Activated CD8-positive, alpha-beta T cell treated with anti-CD3 and anti-CD28 coated beads, Interleukin-2, amount 10 ng/mL, durations not matched to agents 7 days and 5 days (primary cell): ENCODE measurements at regions not wholly inside any gene's neighbourhood (a gene's known extent, or its start where the extent isn't known, plus 50 kb on each side); places are given as distances from the start of the nearest gene placed in this dataset.

Source experiments
- ATAC-seq: fragments of 150-1000 bp; cut with Tn5 transposase; one replicate; pipeline ENCODE4 v1.10.0; 2021; ENCODE audit warnings: moderate library complexity
- CTCF ChIA-PET: fragments of 350-600 bp; sonication (Branson Sonifier 250); formaldehyde crosslinking; loops from one replicate; lab custom pipeline; 2021; ENCODE audit warnings: antibody characterized with exemption; lab: Charles Lee
- POLR2A ChIA-PET: fragments of 350-600 bp; sonication (Branson Sonifier 250); formaldehyde crosslinking; loops from one replicate; lab custom pipeline; 2021; ENCODE audit warnings: antibody characterized with exemption; lab: Charles Lee
- DNase-seq: peaks from one replicate; pipeline ENCODE4 v3.0.0-alpha.2; 2020
- H3K27ac Mint-ChIP-seq: one replicate; pipeline ENCODE4 v1.8.0; 2021; ENCODE audit warnings: mild to moderate bottlenecking, mixed read lengths
- H3K27me3 Mint-ChIP-seq: one replicate; pipeline ENCODE4 v1.8.0; 2021; ENCODE audit warnings: low read depth, mixed read lengths
- H3K36me3 Mint-ChIP-seq: one replicate; pipeline ENCODE4 v1.8.0; 2021; ENCODE audit warnings: low read depth, mixed read lengths
- H3K4me1 Mint-ChIP-seq: one replicate; pipeline ENCODE4 v1.8.0; 2021; ENCODE audit warnings: low read depth, mixed read lengths
- H3K4me3 Mint-ChIP-seq: one replicate; pipeline ENCODE4 v1.8.0; 2021; ENCODE audit warnings: mild to moderate bottlenecking, mixed read lengths
- H3K9me3 Mint-ChIP-seq: one replicate; pipeline ENCODE4 v1.8.0; 2022; ENCODE audit warnings: mixed read lengths; ENCODE audit not compliant: insufficient read depth

- no peaks in the 10 kb centered on the region for H3K4me1 Mint-ChIP-seq
- no peaks in the 10 kb centered on the region for H3K9me3 Mint-ChIP-seq
- CTCF ChIA-PET = no interaction called here
- DNase-seq (no peak), ATAC-seq (no peak)
- no peak overlapping the region for H3K27ac Mint-ChIP-seq
- H3K4me3 Mint-ChIP-seq = no peak overlapping the region
- POLR2A ChIA-PET = no interaction called here
- H3K36me3 Mint-ChIP-seq = no peaks in the 10 kb centered on the region
- no peaks in the 10 kb centered on the region for H3K27me3 Mint-ChIP-seq
Observed at GRCh38 chr7:46150202-46150601, 229.1 kb upstream of the IGFBP3 start.

GRCh38 chr7:46147871-46148270 lies 226.8 kb upstream of the IGFBP3 start:
- DNase-seq (no peak), ATAC-seq (no peak)
- no peaks in the 10 kb centered on the region for H3K27me3 Mint-ChIP-seq
- no peak overlapping the region for H3K4me3 Mint-ChIP-seq
- CTCF ChIA-PET = no interaction called here
- H3K4me1 Mint-ChIP-seq = no peaks in the 10 kb centered on the region
- H3K36me3 Mint-ChIP-seq = no peaks in the 10 kb centered on the region
- no peak overlapping the region for H3K27ac Mint-ChIP-seq
- no peaks in the 10 kb centered on the region for H3K9me3 Mint-ChIP-seq
- POLR2A ChIA-PET = no interaction called here

- ATAC-seq = no peak
- H3K9me3 Mint-ChIP-seq = no peaks in the 10 kb centered on the region
- no peaks in the 10 kb centered on the region for H3K36me3 Mint-ChIP-seq
- H3K4me1 Mint-ChIP-seq = no peaks in the 10 kb centered on the region
- H3K27ac Mint-ChIP-seq = no peak overlapping the region
- H3K4me3 Mint-ChIP-seq = no peak overlapping the region
- POLR2A ChIA-PET = no interaction called here
- H3K27me3 Mint-ChIP-seq = no peaks in the 10 kb centered on the region
- CTCF ChIA-PET = no interaction called here
- DNase-seq = no peak
Observed at GRCh38 chr7:46146454-46147255, 225.6 kb upstream of the IGFBP3 start.

GRCh38 chr7:46145412-46145811 lies 224.3 kb upstream of the IGFBP3 start:
- Mint-ChIP-seq H3K36me3 (no peaks in the 10 kb centered on the region), H3K9me3 (no peaks in the 10 kb centered on the region), H3K27me3 (no peaks in the 10 kb centered on the region), H3K4me1 (no peaks in the 10 kb centered on the region), H3K27ac (no peak overlapping the region), H3K4me3 (no peak overlapping the region)
- CTCF ChIA-PET = no interaction called here
- POLR2A ChIA-PET = no interaction called here
- DNase-seq (no peak), ATAC-seq (no peak)

DNA sequence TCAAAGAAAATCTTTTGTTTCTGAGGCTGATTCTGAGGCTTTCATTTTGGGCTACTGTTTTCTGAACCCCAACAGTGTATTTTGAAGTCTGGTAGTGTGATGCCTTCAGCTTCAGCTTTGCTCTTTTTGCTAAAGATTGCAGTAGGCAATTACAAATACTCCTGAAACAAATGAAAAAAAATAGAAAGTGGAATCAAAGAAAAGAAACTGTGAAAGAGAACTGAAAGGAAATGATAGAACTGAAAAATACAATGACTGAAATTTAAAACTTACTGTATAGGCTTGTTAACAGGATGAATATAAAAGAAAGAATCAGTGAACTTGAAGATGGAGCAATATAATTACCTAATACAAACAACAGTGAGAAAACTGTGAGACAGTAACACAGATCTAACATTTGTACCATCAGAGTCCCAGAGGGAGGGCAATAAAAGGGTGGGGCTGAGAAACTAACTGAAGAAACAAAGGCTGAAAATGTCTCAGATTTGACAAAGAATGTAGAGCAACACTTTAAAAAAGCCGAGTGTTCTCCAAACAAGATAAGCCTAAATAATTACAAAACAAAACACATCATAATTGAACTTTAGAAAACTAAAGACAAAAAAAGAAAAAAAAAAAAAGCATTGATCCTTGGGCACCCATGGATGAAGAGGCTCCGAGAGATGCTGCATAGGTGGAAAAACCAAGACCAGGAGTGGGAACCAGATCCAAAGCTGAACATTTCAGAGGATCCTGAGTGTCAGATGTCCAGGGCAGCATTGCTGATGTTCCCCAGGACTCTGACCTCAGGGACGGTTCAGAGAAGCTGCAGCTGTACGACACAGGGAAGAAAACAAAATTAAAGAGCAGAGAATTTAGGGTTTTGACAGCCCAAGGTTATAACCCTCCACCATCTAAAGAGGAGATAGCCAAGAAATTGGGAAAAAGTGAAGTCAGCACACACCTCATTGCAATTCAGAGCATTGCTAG lies 223.2 kb upstream of the IGFBP3 start:
- POLR2A ChIA-PET = no interaction called here
- Mint-ChIP-seq H3K27ac (no peak overlapping the region), H3K36me3 (no peaks in the 10 kb centered on the region), H3K4me3 (no peak overlapping the region), H3K27me3 (no peaks in the 10 kb centered on the region), H3K9me3 (no peaks in the 10 kb centered on the region), H3K4me1 (no peaks in the 10 kb centered on the region)
- CTCF ChIA-PET = no interaction called here
- ATAC-seq = no peak
- DNase-seq = no peak

DNA sequence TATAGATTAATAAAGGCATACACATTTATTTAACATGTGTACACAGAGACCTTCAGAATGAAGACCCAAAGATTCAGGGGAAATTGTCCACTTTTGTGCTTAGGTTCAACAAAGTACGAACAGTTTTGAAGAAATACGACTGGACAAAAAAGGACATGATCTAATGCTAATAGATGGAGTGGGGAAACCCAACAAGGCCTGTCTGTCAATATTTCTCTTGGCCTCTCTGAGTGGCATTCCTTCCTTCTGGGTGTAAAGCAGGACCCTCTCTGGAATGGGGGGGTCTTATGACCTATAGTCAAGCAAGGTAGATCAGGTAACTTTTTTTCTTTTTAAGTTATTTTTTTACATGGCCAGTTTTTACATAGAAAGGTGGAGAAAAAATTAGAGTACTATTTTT lies 222.3 kb upstream of the IGFBP3 start:
- H3K4me3 Mint-ChIP-seq = no peak overlapping the region
- H3K4me1 Mint-ChIP-seq = no peaks in the 10 kb centered on the region
- DNase-seq (no peak), ATAC-seq (no peak)
- no peaks in the 10 kb centered on the region for H3K9me3 Mint-ChIP-seq
- no peaks in the 10 kb centered on the region for H3K36me3 Mint-ChIP-seq
- CTCF ChIA-PET = no interaction called here
- H3K27ac Mint-ChIP-seq = no peak overlapping the region
- POLR2A ChIA-PET = no interaction called here
- H3K27me3 Mint-ChIP-seq = no peaks in the 10 kb centered on the region

- no peak overlapping the region for H3K4me3 Mint-ChIP-seq
- H3K27me3 Mint-ChIP-seq = no peaks in the 10 kb centered on the region
- ChIA-PET POLR2A (no interaction called here), CTCF (no interaction called here)
- H3K27ac Mint-ChIP-seq = no peak overlapping the region
- no peaks in the 10 kb centered on the region for H3K36me3 Mint-ChIP-seq
- no peaks in the 10 kb centered on the region for H3K9me3 Mint-ChIP-seq
- ATAC-seq = no peak
- no peaks in the 10 kb centered on the region for H3K4me1 Mint-ChIP-seq
- no peak for DNase-seq
Observed at GRCh38 chr7:46139079-46139478, 218.0 kb upstream of the IGFBP3 start.

GRCh38 chr7:46137725-46138124 lies 216.7 kb upstream of the IGFBP3 start:
- DNase-seq = no peak
- no peaks in the 10 kb centered on the region for H3K36me3 Mint-ChIP-seq
- no peaks in the 10 kb centered on the region for H3K4me1 Mint-ChIP-seq
- no peak overlapping the region for H3K4me3 Mint-ChIP-seq
- no peaks in the 10 kb centered on the region for H3K9me3 Mint-ChIP-seq
- H3K27me3 Mint-ChIP-seq = no peaks in the 10 kb centered on the region
- POLR2A ChIA-PET = no interaction called here
- ATAC-seq = no peak
- CTCF ChIA-PET = no interaction called here
- H3K27ac Mint-ChIP-seq = no peak overlapping the region

DNA sequence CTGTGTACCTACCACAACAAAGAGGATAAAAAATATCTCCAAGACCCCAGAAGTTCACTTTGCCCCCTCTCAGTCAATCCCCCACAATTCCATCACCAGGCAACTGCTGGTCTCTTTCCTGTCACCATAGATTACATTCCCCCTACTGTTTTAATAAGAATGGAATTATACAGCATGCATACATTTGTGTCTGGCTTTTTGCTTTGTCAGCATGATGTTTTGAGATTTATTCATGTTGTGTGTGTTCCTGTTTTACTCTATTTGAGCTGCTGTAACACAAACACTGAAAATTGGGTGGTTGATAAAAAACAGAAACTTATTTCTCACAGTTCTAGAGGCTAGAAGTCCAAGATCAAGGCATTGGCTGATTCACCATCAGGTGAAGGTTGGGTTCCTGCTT lies 214.5 kb upstream of the IGFBP3 start:
- H3K9me3 Mint-ChIP-seq = no peaks in the 10 kb centered on the region
- H3K4me3 Mint-ChIP-seq = no peak overlapping the region
- H3K27ac Mint-ChIP-seq = no peak overlapping the region
- no peaks in the 10 kb centered on the region for H3K27me3 Mint-ChIP-seq
- H3K36me3 Mint-ChIP-seq = no peaks in the 10 kb centered on the region
- ChIA-PET POLR2A (no interaction called here), CTCF (no interaction called here)
- DNase-seq = no peak
- ATAC-seq = no peak
- no peaks in the 10 kb centered on the region for H3K4me1 Mint-ChIP-seq

- Mint-ChIP-seq H3K27me3 (no peaks in the 10 kb centered on the region), H3K4me1 (no peaks in the 10 kb centered on the region), H3K4me3 (no peak overlapping the region), H3K9me3 (no peaks in the 10 kb centered on the region), H3K27ac (no peak overlapping the region), H3K36me3 (no peaks in the 10 kb centered on the region)
- CTCF ChIA-PET = no interaction called here
- POLR2A ChIA-PET = no interaction called here
- no peak for ATAC-seq
- no peak for DNase-seq
Observed at GRCh38 chr7:46134795-46135194, 213.7 kb upstream of the IGFBP3 start.

DNA sequence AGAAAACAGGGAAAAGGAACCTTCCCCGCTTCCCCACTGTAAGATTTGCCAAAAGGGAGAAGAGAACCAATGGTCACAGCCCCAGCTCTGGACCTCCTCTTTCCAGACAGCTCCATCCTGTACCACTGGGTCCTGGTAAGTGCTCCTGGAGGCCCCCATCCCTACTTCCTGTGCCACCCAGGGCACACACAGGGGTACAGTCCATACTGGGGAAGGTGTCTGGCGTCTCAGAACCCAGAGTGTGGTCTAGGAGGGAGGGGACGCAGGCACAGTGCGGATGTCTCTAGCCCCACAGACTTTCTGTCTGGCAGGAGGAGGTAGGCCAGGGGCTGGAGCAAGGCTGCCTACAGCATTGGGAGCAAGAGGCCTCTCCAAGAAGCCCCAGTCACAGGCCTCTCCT lies 213.3 kb upstream of the IGFBP3 start:
- ChIA-PET POLR2A (no interaction called here), CTCF (no interaction called here)
- no peaks in the 10 kb centered on the region for H3K4me1 Mint-ChIP-seq
- H3K36me3 Mint-ChIP-seq = no peaks in the 10 kb centered on the region
- no peaks in the 10 kb centered on the region for H3K9me3 Mint-ChIP-seq
- no peak for ATAC-seq
- H3K4me3 Mint-ChIP-seq = no peak overlapping the region
- DNase-seq = no peak
- H3K27me3 Mint-ChIP-seq = no peaks in the 10 kb centered on the region
- H3K27ac Mint-ChIP-seq = no peak overlapping the region

DNA sequence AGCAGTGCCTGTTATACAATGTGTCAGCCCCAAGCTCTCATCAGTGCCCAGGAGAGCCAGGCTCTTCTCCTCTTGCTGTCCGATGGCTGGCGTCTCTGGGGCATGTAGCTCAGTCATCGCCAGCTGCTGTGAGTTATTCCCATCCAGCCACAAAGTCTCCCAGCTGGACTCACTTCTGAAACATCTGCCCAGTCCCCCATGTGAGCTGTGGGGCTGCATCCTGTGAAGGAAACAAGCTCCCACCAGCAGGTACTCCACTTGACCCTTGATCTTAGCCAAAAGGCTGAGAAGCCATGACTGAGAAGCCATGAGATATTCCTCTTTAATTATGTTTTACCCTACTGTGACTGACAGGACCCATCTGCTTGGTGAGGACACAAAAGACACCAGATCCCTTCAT lies 212.7 kb upstream of the IGFBP3 start:
- H3K36me3 Mint-ChIP-seq = no peaks in the 10 kb centered on the region
- H3K4me3 Mint-ChIP-seq = no peak overlapping the region
- no peaks in the 10 kb centered on the region for H3K4me1 Mint-ChIP-seq
- DNase-seq (no peak), ATAC-seq (no peak)
- POLR2A ChIA-PET = no interaction called here
- no peaks in the 10 kb centered on the region for H3K9me3 Mint-ChIP-seq
- H3K27ac Mint-ChIP-seq = no peak overlapping the region
- H3K27me3 Mint-ChIP-seq = no peaks in the 10 kb centered on the region
- CTCF ChIA-PET = no interaction called here
